ENCODE measurements at regions not wholly inside any gene's neighbourhood (a gene's known extent, or its start where the extent isn't known, plus 50 kb on each side); places are given as distances from the start of the nearest gene placed in this dataset.

- H2BK5ac ChIP-seq (ENCODE audit: low read depth, low read length, poor library complexity, severe bottlenecking), result no peak overlapping the region
- DNase-seq (no peak), ATAC-seq (ENCODE audit: low read depth) (no peak)
- no peak overlapping the region for H2BK15ac ChIP-seq (ENCODE audit: low read depth, low read length)
- no peak overlapping the region for H3K9ac ChIP-seq (ENCODE audit: low read depth, low read length)
- no peak overlapping the region for H3K23ac ChIP-seq (ENCODE audit: low read depth, low read length)
- no peaks in the 10 kb centered on the region for H3K27me3 ChIP-seq (ENCODE audit: control insufficient read depth, insufficient read depth, low read length)
- H4K20me1 ChIP-seq (ENCODE audit: insufficient read depth, low read length), result no peaks in the 10 kb centered on the region
- no peak overlapping the region for H2BK120ac ChIP-seq (ENCODE audit: low read depth, low read length)
- 48% methylated on average over 2 of the region's 7 CpGs; no CpG with 5 or more reads in 1 of the 2 experiments for WGBS, 2 experiments (ENCODE audit: extremely low coverage in 2 of 2, insufficient read length in 1 of 2)
- H3K14ac ChIP-seq (replicated peaks; ENCODE audit: low read depth, low read length), result no peak overlapping the region
- H3K27ac ChIP-seq (ENCODE audit: insufficient read depth, low read length), result no peak overlapping the region
- no peak overlapping the region for H4K5ac ChIP-seq (ENCODE audit: low read depth, low read length)
- no peak overlapping the region for H3K4me3 ChIP-seq (ENCODE audit: insufficient read depth, low read depth, low read length)
- no peak overlapping the region for H3K4me2 ChIP-seq (ENCODE audit: low read depth, low read length)
- H3K36me3 ChIP-seq (ENCODE audit: control insufficient read depth, insufficient read depth, low read length), result no peaks in the 10 kb centered on the region
- dilution Hi-C loops (cut with HindIII; ENCODE audit: low sequenced_read_pairs, unreplicated experiment) (no loop called here), intact Hi-C loops (cut with micrococcal nuclease) (no loop called here), in situ Hi-C loops (cut with MboI; ENCODE audit: low sequenced_read_pairs) (no loop called here)
- H4K91ac ChIP-seq (ENCODE audit: insufficient read depth, low read depth, low read length), result no peak overlapping the region
- no peak overlapping the region for H2AFZ ChIP-seq (replicated peaks; ENCODE audit: low read length, poor library complexity)
- TF ChIP-seq MAFK (IDR thresholded peaks at IDR 0.05; ENCODE audit: low read depth, low read length) (peak; percentile 48), POLR2A (IDR thresholded peaks at IDR 0.05; ENCODE audit: low read depth, low read length) (no peak)
- no peak overlapping the region for H3K4ac ChIP-seq (ENCODE audit: low read depth, low read length)
- H3K9me1 ChIP-seq (ENCODE audit: insufficient read depth, low read length), result no peaks in the 10 kb centered on the region
- no peaks in the 10 kb centered on the region for H3K79me1 ChIP-seq (ENCODE audit: low read depth in 1 of 2, low read length in 2 of 2)
- no peak overlapping the region for H2AK5ac ChIP-seq (ENCODE audit: low read depth, low read length)
- no peak overlapping the region for H2AK9ac ChIP-seq (replicated peaks; ENCODE audit: low read depth, low read length, poor library complexity)
- ChIA-PET CTCF (no interaction called here), POLR2A (ENCODE audit: unreplicated experiment) (no interaction called here)
- no peak overlapping the region for H4K8ac ChIP-seq (ENCODE audit: low read depth in 2 of 2, low read length in 2 of 2)
- no peak overlapping the region for H3K56ac ChIP-seq (ENCODE audit: extremely low read depth, insufficient read depth, low read length)
- H3K18ac ChIP-seq (ENCODE audit: low read depth, low read length), result no peak overlapping the region
- BruUV-seq (replicated peaks), result no TSS peak
- no peaks in the 10 kb centered on the region for H3K4me1 ChIP-seq (ENCODE audit: control insufficient read depth, insufficient read depth, low read length)
- no peaks in the 10 kb centered on the region; the same call in 1 of the 2 replicates for H3K9me3 ChIP-seq (ENCODE audit: control insufficient read depth, insufficient read depth, low read length)
- no peak overlapping the region for H2BK20ac ChIP-seq (ENCODE audit: low read depth, low read length)
Observed at GRCh38 chr15:24832282-24832681, 122.5 kb upstream of the SNRPN start.

Measured in IMR-90 (cell line).